Endodermal cell (in vitro differentiated cells): ENCODE measurements at regions not wholly inside any gene's neighbourhood (a gene's known extent, or its start where the extent isn't known, plus 50 kb on each side); places are given as distances from the start of the nearest gene placed in this dataset.

Source experiments
- DNase-seq: peaks from one replicate; pipeline ENCODE4 v3.0.0-alpha.2; 2017
- H3K27ac ChIP-seq: 2 replicates; pipeline ENCODE4 v1.5.1; 2013; ENCODE audit warnings: mild to moderate bottlenecking, low read depth, low read length, moderate library complexity
- H3K27me3 ChIP-seq: 2 replicates; pipeline ENCODE4 v1.6.1; 2013; ENCODE audit warnings: mild to moderate bottlenecking, low read length, moderate library complexity; ENCODE audit not compliant: insufficient read depth, control insufficient read depth, poor library complexity, severe bottlenecking
- H3K36me3 ChIP-seq: 2 replicates; pipeline ENCODE4 v1.7.0; 2013; ENCODE audit warnings: mild to moderate bottlenecking, low read length, moderate library complexity; ENCODE audit not compliant: control insufficient read depth, insufficient read depth
- H3K4me1 ChIP-seq: one replicate; pipeline ENCODE4 v1.7.0; 2013; ENCODE audit warnings: low read length; ENCODE audit not compliant: control insufficient read depth, insufficient read depth
- H3K4me3 ChIP-seq: 2 replicates; pipeline ENCODE4 v1.5.1; 2013; ENCODE audit warnings: mild to moderate bottlenecking, low read length, moderate library complexity
- H3K9ac ChIP-seq: 2 replicates; pipeline ENCODE4 v1.6.1; 2013; ENCODE audit warnings: mild to moderate bottlenecking, low read length, moderate library complexity; ENCODE audit not compliant: poor library complexity, severe bottlenecking; ENCODE audit errors: extremely low read depth
- H3K9me3 ChIP-seq: 2 replicates; pipeline ENCODE4 v1.6.1; 2013; ENCODE audit warnings: mild to moderate bottlenecking, low read length, moderate library complexity; ENCODE audit not compliant: control insufficient read depth
- H3K27ac Mint-ChIP-seq: 2 replicates; pipeline ENCODE4 v1.8.0; 2020; ENCODE audit warnings: mixed read lengths
- H3K27me3 Mint-ChIP-seq: 2 replicates; pipeline ENCODE4 v1.8.0; 2021; ENCODE audit warnings: mild to moderate bottlenecking, mixed read lengths; ENCODE audit not compliant: insufficient read depth
- H3K36me3 Mint-ChIP-seq: 2 replicates; pipeline ENCODE4 v1.8.0; 2020; ENCODE audit warnings: low read depth, mixed read lengths
- H3K4me1 Mint-ChIP-seq: 2 replicates; pipeline ENCODE4 v1.8.0; 2020; ENCODE audit warnings: mixed read lengths
- H3K4me3 Mint-ChIP-seq: 2 replicates; pipeline ENCODE4 v1.8.0; 2020; ENCODE audit warnings: mild to moderate bottlenecking, moderate library complexity, mixed read lengths
- H3K9me3 Mint-ChIP-seq: 2 replicates; pipeline ENCODE4 v1.8.0; 2020; ENCODE audit warnings: mild to moderate bottlenecking, mixed read lengths
- CTCF ChIP-seq: fragments of 200-600 bp; sonication (generic); conservative IDR thresholded peaks from 2 replicates; pipeline ENCODE4 v1.5.0; 2021; ENCODE audit warnings: antibody characterized with exemption, mild to moderate bottlenecking
- WGBS, 2 experiments: methylation state at CpG; one replicate each; pipeline versions ENCODE4 v1.1.5 to v1.1.7; 2013; ENCODE audit warnings: missing lambda C conversion rate in 2 of 2, mixed read lengths in 1 of 2; ENCODE audit not compliant: insufficient coverage in 1 of 2, insufficient read length in 1 of 2; 5-methylcytosine and 5-hydroxymethylcytosine counted together

DNA sequence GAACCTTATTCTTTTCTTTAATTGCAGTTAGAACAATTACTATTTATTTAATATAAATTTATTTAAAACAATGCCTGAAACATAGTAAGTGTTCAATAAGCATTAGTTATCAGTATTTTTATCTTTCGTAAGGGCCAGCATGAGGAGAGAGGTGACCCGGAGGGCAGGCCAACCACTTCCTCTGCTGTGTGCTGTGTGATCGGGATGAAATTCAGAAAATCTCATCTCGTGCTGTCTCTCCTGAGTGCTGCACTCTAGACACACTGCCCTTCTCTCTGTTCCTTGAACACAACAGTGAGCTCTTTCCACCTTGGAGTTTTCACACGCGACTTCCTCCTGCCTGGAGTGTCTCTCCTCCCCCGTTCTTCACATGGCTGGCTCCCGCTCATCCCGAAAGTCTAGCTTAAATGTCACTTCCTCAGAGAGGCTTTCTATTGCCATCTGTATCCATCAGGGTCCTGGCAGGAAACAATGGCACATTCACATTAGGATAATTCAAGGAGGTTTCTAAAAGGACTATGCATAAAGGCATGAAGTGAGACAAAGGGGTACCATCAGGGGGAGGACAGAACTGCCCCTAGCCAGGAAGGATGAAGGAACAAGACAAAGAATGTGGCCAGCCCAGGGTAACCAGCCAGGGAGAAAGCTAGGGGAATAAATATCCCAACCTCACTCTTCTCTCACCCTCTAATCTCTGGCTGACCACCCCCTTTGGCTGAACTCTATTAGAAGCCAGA lies 142.6 kb upstream of the GJB5 start:
- H3K27me3 ChIP-seq = peaks cover 10% of the 10 kb centered on the region
- Mint-ChIP-seq H3K4me3 (no peak overlapping the region), H3K9me3 (no peaks in the 10 kb centered on the region), H3K4me1 (peaks cover 3% of the 10 kb centered on the region), H3K27ac (no peak overlapping the region), H3K27me3 (peaks cover 9% of the 10 kb centered on the region), H3K36me3 (no peaks in the 10 kb centered on the region)
- no peaks in the 10 kb centered on the region for H3K9me3 ChIP-seq
- WGBS, 2 experiments = 84 to 85% methylated on average over 6 to 9 of the region's 9 CpGs
- H3K4me3 ChIP-seq = no peak overlapping the region
- no peak overlapping the region for H3K9ac ChIP-seq
- no peaks in the 10 kb centered on the region for H3K4me1 ChIP-seq
- TF ChIP-seq CTCF = no peak
- no peak overlapping the region for H3K27ac ChIP-seq
- DNase-seq = no peak
- no peaks in the 10 kb centered on the region for H3K36me3 ChIP-seq

GRCh38 chr1:34617321-34618118 lies 137.3 kb upstream of the GJB5 start:
- Mint-ChIP-seq H3K4me1 (no peaks in the 10 kb centered on the region), H3K27ac (no peak overlapping the region), H3K9me3 (no peaks in the 10 kb centered on the region), H3K27me3 (peaks cover 7% of the 10 kb centered on the region), H3K4me3 (no peak overlapping the region), H3K36me3 (no peaks in the 10 kb centered on the region)
- no peaks in the 10 kb centered on the region for H3K4me1 ChIP-seq
- H3K4me3 ChIP-seq = no peak overlapping the region
- DNase-seq = no peak
- no peak overlapping the region for H3K27ac ChIP-seq
- H3K9ac ChIP-seq = no peak overlapping the region
- no peak for TF ChIP-seq CTCF
- H3K27me3 ChIP-seq = no peaks in the 10 kb centered on the region
- no peaks in the 10 kb centered on the region for H3K9me3 ChIP-seq
- WGBS, 2 experiments = 87 to 100% methylated on average over 1 to 7 of the region's 7 CpGs
- no peaks in the 10 kb centered on the region for H3K36me3 ChIP-seq

- no peak overlapping the region for H3K4me3 Mint-ChIP-seq
Observed at GRCh38 chr1:34618381-34618780, 136.5 kb upstream of the GJB5 start.

More at GRCh38 chr1:34618381-34618780, 136.5 kb upstream of the GJB5 start:
- no peak overlapping the region for H3K4me3 ChIP-seq
- H3K9ac ChIP-seq = no peak overlapping the region
- Mint-ChIP-seq H3K27me3 (peaks cover 7% of the 10 kb centered on the region), H3K27ac (no peak overlapping the region), H3K9me3 (no peaks in the 10 kb centered on the region), H3K4me1 (no peaks in the 10 kb centered on the region), H3K36me3 (no peaks in the 10 kb centered on the region)
- no peaks in the 10 kb centered on the region for H3K27me3 ChIP-seq
- no peaks in the 10 kb centered on the region for H3K4me1 ChIP-seq
- DNase-seq = no peak
- no peak overlapping the region for H3K27ac ChIP-seq
- no peaks in the 10 kb centered on the region for H3K9me3 ChIP-seq
- TF ChIP-seq CTCF = no peak
- no peaks in the 10 kb centered on the region for H3K36me3 ChIP-seq
- 82 to 100% methylated on average over 1 to 3 of the region's 3 CpGs for WGBS, 2 experiments
